ENCODE measurements at regions not wholly inside any gene's neighbourhood (a gene's known extent, or its start where the extent isn't known, plus 50 kb on each side); places are given as distances from the start of the nearest gene placed in this dataset.

DNA sequence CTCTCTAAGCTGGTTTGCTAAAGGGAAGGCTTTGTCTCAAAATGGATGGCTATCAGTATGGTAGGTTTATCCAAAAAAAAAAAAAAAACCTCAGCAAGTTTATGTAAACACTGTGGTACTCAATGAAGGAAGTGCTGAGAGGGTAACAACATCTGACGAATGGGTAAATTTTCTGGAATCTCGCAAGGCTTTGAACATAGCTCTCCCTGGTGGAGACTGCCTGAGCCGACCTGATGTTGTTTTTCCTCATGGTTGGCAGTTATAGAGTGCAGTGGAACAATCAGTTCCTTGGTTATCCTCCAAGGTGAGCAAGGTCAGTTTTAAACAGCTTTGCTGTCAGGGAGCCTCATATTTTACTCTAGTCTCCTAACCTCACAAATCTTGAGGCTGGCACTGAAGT is 94.6 kb downstream of the ZPLD1 start:
- no peak for DNase-seq

DNA sequence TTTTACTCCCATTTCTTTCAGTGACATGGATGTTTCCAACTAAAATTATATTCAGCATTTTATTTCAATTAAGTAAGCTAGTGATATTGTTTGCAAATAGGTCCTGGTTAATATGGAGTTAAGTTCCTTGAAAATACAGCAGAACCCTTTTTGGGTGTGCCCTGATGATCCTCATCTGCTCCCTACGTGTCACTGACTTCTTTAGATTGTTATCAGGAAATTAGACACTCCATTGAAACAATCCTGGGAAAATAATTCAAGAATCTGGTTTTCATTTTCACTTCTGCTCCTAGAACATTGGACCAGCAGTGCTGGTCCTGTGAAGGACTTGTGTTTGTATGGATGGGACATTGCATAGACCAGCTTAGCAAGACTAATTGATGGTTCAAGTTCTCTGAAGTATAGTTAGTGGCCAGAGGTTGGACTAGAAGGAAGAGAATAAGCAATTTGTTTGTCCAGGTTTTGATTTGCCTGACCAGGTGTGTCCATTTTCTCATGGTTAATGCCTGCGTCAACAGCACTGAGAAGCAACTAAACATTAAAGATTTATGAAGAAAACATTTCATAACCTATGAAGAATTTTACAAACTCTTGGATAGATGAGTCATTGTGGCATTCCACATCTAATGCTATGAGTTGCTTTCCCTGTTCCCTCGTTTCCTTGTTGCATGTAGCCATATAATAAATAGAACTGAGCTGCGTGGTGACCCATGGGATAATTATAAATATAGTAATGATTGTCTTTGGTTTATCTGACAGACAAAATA is 95.8 kb downstream of the ZPLD1 start:
- no peak for DNase-seq

DNA sequence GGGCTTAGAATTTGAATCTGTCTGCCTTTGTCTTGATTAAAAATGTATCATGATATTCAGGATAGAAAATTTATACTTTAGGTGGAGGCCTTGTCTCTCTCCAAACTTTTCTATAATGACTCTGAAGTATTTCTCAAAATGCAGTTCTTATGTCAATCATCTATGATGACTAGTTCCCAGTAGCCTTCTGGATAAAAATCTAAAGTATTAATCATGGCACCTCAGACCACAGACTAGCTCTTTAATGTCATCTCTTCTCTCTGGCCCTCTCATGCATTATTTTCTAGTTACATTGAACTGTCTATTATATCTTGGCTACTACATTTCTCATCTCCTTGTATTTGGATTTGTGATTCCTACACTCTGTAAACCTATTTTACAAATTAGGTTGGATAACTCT is 96.9 kb downstream of the ZPLD1 start:
- DNase-seq, result no peak

DNA sequence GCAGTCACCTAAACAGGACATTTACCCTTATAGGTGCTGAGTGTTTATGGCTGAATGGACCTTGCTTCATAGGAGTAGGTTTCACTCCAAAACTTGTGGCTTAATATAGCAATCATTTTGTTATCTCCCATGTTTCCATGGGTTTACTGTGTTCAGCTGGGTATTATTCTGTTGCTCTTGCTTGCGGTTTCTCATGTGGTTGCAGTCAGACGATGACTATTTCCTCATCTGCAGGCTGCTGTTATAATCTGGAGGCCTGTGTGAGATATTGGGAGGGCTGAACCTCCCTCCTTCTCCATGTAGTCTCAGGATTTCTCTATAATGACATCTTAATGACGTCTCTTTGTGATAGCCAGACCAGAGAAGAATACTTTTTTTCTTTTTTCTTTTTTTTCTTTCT is 98.1 kb downstream of the ZPLD1 start:
- DNase-seq, result no peak

DNA sequence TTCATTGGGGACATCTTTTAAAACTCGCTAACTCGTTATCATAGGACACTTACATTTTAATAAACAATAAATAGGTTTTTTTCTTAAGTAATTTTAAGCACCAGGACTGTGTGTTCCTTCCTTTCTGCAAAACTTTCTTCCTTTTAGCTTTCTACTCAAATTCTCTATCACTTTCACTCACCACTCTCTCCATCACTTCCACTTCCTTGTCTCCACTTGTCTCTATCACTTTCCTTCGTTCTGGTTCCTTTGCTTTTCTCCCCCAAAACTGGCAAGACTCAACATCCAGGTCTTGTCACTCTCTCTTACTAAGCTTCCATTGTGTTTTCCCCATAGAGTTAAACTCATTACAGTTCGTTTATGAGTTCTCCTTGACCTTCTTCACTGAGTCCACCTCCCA is 99.0 kb downstream of the ZPLD1 start:
- no peak for DNase-seq

DNA sequence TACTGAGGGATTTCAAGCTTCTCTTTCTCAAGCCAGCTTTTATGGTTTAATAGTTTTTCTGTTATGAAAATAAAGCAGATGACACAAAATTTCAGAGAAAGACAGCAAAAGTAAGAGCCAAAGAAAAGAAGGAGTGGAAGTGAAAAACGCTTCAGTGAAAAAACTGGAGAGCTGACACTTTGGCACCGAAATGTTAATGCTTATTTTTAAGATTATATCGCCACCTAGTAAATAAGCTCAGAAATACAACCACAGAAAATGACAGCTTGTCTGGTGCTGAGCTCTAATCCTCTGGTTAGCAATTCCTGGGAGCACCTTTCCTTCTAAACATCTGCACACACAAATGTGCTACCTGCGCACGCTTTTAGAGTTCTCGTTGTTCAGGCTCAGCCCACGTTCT is 101.6 kb downstream of the ZPLD1 start:
- DNase-seq, result no peak

DNA sequence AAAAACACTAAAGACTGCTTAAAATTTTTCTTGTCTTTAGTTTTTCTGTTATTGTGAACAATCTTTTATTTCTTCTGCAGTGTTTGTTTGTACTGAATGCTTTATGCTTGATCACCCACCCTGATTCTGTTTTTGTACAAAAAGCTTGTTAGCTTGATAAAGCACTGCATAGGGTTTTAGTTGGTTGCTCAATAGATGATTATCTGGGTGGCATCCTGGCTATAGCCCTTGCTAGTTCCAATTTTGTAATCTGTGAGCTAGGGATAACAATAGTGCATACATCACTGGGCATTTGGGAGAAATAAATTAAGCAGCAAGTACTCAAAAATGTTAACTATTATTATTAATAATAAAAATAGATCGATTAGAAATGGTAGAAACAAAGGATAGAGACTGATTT is 102.3 kb downstream of the ZPLD1 start:
- DNase-seq, result no peak

DNA sequence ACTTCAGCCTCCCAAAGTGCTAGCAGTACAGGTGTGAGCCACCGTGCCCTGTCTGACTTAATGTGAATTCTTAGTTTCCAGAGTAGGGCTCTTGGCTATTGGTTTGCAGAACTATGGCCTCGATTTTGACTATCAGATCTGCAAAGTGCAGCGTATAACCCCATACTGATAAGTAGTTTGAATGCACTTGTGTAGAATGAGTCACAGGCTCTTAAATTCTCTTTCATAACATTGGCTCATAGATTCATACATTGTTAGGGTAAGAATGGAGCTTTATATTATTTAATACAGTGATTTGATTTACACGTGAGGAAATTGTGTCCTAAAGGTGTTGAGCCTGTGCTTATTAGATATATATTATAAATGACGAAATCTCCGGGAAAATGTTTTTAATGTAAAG is 109.9 kb downstream of the ZPLD1 start:
- no peak for DNase-seq

DNA sequence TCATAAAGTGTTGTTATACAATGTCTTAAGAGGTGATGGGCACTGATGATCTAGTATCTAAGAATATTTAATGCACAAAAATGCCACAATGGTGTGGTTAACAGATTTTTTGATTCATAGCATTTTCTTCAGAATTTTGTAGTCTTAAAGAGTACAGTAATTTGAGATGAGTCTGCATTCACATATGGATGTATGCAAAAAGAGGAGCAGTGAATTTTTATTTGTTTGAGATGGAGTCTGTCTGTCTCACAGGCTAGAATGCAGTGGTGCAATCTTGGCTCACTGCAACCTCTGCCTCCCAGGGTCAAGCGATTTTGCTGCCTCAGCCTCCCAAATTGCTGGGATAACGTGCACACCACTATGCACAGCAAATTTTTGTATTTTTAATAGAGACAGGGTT is 110.5 kb downstream of the ZPLD1 start:
- DNase-seq, result no peak

DNA sequence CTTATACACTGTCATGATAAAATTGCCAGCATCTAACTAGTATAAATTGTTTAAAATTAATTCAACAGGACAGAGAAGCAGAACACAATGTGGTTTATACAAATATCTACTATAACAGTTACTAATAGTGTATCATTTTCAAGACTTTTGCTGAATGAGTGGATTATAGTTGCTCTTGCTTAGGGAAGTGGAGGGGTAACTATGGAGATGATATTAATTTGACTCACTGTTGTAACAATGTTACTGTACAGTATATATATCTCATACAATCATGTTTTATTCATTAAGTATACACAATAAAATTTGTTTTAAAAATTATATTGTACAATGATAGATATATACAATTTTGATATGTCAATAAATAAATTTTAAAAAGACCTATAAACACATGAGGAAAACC is 119.1 kb downstream of the ZPLD1 start:
- DNase-seq, result no peak

DNA sequence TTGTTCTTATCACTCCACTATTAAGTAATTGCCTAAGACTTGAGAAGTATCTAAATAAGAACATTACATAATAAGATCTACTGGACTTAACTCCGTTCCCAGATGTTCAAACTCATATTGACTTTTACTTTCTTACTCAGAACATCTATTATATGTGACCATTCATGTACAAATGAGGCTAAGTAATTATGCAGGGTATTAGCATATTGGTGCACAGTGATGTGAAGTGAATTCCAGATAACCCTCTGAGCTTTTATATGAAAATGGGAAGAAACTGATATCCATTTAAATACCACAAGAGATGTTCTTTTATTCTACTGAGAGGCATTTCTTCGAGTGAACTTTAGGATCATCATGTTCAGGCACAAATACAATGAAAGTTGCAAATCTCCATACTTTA is 135.7 kb downstream of the ZPLD1 start:
- DNase-seq, result no peak

DNA sequence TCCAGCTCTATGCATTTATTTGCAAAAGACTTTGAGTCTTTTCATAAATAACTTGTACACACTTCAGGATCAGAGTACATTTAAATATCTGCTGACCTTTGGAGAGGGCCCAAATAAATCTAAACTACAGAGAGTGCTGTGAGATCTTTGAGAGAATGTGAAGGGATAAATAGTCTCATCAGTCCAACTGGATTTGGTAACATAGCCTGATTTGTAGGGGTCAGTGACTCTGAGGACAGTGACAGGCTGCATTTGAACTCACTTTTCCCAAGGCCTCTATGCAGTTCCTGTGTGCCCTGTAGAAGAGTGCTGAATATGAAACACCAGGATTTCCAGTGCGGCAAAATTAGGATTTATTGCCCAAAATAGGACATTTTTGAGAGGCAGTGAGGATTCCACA is 136.2 kb downstream of the ZPLD1 start:
- no peak for DNase-seq

DNA sequence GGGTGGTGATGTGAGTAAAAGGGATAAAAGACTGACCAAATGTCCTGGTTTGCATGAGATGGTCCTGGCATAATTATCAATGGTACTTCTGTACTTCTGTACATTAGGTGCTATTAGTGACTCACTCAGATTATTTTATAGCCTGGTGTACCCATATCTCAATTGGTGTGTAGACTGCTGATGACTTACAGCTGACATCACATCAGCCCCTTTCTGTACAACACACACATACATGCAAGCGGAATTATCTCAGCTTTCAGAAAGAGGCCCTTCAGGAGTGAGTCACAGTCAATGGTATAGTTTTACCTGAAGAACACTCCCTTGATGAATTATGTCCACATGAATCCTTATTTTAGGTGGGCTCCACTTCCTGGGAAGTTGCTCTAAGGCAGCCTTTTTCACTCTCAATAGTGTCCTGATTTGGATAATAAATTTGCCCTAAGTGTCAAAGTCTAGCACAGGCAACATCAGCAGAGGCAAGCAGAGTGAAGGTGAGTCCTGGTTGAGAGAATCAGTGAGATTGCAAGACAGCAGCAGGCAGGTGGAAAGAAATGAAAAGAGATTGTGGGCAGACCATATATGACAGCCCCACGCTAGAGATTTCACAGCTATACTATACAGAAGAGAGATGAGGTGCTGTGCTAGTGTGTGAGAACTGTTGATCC is 137.0 kb downstream of the ZPLD1 start:
- no peak for DNase-seq

DNA sequence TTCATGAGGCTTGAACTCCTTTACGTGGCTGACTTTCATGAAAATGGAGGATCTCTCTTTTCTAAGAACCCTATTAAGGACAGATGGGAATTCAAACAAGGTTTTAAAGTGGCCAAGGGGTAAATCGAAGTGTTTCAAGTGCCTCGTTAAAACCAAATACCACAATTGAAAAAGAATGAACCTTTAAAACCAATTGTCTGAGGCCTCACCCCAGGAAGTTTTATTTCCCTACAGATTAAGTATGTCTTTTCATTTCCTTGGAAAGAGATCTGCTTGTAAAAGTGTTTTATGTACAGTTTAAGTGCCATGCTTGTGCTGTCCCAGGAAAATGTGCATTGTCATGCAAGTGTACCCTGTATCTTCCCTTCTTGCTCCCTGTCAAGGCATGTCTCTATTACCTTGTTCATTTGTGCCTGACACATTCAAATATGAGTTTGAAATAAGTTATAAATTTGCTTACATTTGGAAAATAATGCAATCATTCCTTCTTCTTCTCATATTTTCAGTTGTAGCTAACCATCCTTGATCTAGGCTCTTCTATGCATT is 138.7 kb downstream of the ZPLD1 start:
- DNase-seq, result no peak

DNA sequence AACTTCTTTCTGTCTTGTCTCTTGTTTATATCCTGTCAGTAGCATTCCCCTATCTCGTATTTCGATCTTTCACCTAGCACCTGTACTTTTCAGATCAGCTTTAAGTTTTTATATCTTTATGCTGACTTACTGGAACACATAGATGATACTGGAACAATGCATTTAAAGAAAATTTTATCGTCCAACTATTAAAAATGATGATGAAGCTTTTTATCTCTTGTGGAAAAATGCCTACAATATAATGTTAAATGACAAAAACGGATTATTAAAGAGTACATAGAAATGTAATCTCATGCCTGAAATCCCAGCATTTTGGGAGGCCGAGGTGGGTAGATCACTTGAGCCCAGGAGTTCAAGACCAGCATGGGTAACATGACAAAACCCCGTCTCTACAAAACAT is 139.5 kb downstream of the ZPLD1 start:
- DNase-seq, result no peak

DNA sequence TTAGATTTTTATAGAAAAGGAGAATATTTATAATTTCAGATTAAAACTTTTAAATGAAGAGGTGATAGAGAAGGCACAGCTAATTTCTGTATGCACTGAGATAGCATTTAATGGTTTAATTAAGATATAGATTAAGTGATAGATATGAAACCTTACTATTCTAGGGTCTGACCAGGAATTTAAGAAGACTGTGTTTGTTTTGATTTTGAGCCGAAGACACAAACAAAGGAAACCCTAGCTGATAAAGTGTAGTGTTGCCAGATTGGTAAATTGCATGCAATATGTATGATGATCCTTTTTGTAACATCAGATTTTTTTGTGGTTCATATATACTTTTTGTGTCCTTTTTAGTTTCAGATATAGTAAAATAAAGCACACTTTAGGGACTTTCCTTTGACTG is 141.8 kb downstream of the ZPLD1 start:
- no peak for DNase-seq

DNA sequence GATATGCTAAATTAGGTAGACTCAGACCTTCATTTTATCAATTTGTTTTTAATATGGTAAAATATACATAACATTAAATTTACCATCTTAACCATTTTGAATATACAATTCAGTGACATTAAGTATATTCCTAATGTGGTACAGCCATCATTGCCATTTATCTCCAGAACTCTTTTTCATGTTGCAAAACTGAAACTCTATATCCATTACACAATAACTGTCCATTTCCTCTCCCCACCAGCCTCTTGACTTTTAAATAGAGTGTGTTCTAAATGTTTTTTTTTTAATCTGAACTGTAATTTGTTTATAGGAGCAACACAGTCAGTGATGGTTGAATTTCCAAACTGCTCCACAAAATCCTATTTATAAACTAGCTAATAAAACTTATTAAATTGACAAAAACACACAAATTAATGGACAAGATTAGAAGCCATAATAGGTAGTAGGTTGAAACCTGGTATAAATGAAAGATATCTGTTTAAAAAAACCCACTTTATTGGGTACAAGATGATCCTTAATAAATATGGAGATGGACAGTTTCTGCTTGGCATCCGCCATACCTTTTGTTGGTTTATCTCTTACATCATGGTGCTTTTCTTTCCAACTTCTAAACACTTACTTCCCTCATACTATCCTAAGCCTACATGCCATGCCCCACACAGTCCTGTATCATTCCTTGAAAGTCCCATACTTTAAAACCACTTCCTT is 142.4 kb downstream of the ZPLD1 start:
- no peak for DNase-seq

DNA sequence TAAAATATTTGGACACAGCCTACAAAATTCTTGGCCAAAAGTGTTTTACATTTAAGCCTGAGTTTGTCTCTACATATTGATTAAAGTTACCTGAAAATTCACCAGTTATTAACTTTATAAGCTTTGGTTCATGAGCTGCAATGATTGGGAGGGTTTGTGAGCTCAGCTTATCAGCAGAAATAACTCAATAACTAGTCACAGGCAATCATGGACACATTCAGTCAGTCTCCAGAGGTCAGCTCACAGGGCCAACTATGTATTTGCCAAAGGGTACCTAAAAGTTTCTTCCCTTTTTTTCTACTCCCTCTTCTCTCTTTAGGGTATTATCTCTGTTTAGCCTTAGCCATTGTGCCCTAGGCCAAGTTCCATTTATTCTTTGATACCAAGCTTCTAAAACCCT is 145.9 kb downstream of the ZPLD1 start:
- no peak for DNase-seq

DNA sequence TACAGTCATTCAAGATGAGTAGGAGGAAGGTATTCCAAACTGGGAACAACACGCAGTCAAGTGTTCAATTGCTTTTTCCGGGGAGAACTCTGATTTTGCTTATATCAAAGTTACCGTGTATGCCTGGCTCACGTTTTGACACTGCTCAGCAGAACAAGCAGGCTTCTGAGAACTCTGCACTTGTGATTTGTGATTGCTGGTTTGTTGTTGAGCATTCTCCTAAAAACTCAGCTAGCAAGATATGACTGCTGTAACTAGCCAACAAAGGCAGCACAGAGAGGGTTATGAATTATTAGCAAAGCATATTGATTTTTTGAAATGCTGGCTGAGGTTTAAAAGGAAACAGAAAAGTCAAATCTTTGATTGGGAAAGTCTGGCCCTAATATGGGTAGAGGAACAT is 151.7 kb downstream of the ZPLD1 start:
- no peak for DNase-seq

DNA sequence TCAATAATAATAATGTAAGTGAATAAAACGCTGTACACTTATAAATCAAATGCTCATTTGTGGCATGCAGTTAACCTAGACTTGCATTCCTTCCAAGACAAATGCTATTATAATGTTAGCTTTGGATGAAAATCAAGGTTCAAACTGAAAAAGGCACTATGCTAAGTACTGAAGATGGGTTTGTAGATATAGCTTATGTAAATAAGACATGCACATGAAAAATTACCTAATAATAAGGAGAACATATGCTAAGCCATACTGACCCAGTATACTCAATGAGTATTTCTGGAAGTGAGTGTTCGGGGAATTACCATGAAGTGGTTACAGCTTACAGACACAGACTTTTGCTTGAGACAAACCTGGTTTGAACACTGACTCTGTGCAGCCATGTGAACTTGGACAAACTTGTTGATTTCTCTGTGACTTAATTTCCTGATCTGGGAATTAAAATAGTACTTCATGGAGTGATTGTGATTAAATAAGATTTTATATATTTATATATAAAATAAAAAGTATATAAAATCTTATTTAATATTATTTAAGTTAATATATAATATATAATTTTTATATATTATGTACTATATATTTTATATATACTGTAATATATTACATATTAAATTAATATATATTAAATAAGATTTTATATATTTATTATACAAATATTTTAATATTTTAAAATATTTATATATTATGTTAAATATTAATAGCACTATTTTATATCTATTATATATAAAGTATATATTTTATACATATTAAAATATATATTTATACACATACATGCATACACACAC is 159.2 kb downstream of the ZPLD1 start:
- DNase-seq, result no peak

DNA sequence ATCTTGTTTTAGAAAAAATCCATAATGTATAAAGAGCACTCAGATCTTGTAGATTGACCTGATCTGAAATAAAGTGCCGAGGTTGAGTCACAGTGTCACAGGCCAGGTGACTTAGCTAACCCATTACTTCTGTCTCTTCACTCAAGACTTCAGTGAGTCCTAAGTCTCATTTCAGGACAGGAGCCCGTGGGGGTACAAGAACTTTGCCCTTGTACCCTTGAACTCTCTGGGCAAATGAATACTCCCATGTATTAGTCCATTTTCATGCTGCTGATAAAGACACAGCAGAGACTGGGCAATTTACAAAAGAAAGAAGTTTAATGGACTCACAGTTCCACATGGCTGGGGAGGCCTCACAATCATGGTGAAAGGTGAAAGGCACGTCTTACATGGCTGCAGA is 160.2 kb downstream of the ZPLD1 start:
- DNase-seq, result no peak

DNA sequence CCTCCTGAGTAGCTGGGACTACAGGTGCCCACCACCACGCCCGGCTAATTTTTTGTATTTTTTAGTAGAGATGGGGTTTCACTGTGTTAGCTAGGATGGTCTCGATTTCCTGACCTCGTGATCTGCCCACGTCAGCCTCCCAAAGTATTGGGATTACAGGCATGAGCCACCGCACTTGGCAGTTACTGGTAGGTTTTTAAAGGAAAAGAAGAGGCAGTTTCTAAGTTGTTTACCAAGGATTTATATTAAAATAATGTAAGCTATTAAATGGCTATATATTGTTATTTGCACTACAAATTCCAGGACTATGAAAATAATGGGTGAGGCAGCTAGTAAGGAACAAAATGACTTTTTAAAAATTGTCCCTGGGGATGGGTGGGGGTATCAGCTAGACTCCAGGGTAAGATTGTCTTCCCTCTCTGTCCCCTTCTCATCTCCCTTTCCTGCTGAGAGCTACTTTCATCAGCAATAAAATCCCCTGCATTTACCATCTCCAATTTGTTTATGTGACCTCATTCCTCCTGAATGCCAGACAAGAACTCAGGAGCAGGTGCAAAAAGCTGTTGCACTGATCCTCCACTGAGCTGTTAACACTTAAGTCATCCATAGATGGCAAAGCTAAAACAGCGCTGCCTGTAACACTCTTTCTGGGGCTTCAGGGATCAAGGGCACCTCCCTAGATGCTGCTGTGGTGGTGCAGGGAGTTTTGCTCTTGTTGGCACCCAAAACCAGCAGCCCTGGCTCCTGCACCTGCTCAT is 165.2 kb downstream of the ZPLD1 start:
- DNase-seq, result no peak
